ENCODE measurements at regions not wholly inside any gene's neighbourhood (a gene's known extent, or its start where the extent isn't known, plus 50 kb on each side); places are given as distances from the start of the nearest gene placed in this dataset.
"Not testable (repeated sequence)": the region's sequence is repeated elsewhere in the genome, so short reads cannot be mapped to it uniquely, and the experiment has no call there.

DNA sequence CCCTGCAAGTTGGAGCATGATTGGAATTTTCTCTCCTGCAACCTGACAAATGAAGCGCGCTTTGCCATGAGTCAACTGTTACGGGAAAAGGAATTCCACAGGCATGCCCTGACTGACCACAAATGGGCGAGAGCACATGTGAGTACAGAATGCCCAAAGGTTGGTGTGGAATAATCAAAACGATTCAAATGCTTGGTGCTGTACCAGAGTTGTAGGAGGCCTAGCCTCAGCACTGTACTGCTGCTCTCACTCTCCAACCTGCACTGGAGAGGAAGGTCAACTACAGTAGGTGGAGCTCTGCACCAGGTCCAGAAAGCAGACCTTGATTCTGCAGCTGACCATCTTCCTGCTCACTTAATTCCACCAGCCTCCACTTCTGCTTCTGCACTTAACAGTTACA, 406.9 kb upstream of the ACTBL2 start:
- no peak overlapping the region for H3K27ac ChIP-seq
- TF ChIP-seq ZFX (IDR thresholded peaks at IDR 0.05): no peak
- TF ChIP-seq, protein P1, sequence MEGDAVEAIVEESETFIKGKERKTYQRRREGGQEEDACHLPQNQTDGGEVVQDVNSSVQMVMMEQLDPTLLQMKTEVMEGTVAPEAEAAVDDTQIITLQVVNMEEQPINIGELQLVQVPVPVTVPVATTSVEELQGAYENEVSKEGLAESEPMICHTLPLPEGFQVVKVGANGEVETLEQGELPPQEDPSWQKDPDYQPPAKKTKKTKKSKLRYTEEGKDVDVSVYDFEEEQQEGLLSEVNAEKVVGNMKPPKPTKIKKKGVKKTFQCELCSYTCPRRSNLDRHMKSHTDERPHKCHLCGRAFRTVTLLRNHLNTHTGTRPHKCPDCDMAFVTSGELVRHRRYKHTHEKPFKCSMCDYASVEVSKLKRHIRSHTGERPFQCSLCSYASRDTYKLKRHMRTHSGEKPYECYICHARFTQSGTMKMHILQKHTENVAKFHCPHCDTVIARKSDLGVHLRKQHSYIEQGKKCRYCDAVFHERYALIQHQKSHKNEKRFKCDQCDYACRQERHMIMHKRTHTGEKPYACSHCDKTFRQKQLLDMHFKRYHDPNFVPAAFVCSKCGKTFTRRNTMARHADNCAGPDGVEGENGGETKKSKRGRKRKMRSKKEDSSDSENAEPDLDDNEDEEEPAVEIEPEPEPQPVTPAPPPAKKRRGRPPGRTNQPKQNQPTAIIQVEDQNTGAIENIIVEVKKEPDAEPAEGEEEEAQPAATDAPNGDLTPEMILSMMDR (conservative IDR thresholded peaks at IDR 0.05): peak; percentile 60

DNA sequence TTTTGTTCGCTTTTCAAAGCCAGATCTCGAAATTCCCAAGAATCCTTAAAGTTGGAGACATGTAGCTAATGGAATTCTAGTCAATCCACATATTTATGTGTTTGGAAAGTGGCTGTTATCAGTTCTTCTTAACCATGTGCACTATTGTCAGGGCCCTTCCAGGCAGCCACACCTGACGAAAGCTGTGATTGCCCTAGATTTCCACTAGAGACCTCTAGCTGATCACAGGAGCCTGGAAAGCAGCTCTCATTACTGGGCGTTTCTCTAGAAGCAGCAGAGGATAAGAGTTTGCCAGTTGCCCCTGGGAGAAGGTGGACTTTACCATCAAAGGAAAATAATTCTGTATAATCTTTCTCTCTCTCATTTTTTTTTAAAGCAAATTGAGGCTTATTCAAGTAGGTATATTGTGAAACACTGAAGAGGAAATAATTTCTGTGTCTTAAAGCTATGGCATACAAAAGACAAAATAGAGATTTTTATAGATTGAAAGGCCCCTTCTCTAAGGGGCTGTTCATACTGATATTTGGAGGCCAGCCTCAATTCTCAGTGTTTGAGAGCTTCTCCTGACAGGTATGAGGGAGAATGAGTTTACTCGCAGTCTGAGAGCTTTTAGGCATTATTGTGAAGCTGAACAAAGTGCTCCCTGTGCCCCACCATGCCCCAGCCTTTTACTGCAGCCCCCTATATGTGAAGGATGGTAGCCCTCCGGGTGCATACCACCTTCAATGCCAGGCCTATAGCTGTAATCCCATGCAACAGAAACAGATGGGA, 405.4 kb upstream of the ACTBL2 start:
- TF ChIP-seq, protein P1 (conservative IDR thresholded peaks at IDR 0.05): peak; percentile 94
- no peak for TF ChIP-seq ZFX (IDR thresholded peaks at IDR 0.05)

DNA sequence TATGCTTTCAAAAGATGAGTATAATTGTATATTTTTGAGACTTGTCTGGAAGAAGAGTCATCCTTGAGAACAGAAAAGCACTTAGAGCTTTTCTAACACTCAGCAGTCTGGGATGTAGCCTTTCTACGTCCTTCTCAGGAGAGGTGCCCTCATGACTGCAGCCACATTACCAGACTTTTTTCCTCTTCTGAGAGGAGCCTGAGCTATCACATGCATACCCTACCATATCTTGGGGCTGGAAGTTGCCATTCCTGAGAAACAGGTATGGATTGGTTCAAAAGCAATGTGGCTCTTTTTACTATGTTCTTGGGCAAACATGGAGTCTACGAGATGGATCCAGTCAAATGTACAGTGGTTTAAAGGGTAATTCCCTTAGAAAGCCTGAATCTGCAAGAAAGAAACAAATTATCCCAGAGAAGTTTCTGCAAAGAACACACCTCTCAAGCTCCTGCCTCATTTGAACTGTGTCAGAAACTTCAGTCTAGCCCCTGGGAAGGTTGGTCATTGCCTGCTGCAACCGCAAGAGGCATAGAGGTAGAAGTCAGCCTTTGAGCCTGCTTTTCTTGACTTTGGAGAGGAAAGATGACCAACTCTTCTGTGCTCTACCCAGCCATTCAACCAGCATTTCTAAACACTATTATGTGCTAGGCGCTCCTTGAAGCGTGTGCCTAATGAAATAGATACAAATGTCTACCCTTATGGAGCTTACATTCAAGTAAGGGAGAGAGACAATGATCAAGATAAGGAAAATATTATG, 401.9 kb upstream of the ACTBL2 start:
- TF ChIP-seq, protein P1 (conservative IDR thresholded peaks at IDR 0.05): no peak
- no peak for TF ChIP-seq ZFX (IDR thresholded peaks at IDR 0.05)
- no peak overlapping the region for H3K27ac ChIP-seq

More for the DNA sequence above, 405.4 kb upstream of the ACTBL2 start:
- H3K27ac ChIP-seq: no peak overlapping the region

DNA sequence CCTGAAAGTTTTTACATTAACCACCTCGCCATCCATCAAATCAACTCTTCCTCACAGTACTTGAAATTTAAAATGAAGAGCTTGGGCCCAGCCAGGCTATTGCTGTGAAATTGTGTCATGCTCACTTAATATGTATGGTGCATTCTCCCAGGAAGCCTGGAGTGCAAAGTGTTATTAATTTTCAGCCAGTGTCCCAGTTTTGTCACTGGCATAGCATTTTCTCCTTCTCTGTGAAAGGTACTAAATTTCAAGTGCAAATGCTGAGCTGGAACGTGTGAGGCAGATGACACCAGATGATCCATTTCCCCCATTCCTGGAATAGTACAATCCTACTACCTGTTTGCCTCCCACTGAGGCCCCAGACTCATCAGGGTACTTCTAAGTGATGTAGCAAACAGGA, 397.6 kb upstream of the ACTBL2 start:
- H3K27ac ChIP-seq: no peak overlapping the region
- TF ChIP-seq, protein P1 (conservative IDR thresholded peaks at IDR 0.05): no peak
- TF ChIP-seq ZFX (IDR thresholded peaks at IDR 0.05): no peak

DNA sequence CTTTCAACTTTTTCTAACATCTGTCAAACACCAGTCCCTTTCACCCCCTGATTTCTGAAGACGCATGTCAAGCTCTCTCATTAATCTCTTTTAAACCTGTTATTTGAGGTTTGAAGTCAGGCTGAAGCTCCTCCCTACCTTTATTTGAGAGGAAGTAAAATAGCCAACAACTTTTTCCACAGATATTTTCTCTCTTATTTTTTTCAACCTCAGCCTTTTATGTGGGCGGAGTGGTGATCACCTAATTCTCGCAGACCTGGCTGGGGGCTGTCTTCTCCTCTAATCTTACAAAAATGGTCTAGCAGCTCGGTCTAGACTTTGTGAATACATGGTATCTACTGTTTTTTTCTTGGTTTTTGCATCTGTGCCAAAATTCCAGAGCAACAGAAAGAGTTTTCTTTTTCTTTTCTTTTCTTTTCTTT, 395.7 kb upstream of the ACTBL2 start:
- H3K27ac ChIP-seq: no peak overlapping the region
- TF ChIP-seq, protein P1 (conservative IDR thresholded peaks at IDR 0.05): no peak
- no peak for TF ChIP-seq ZFX (IDR thresholded peaks at IDR 0.05)

DNA sequence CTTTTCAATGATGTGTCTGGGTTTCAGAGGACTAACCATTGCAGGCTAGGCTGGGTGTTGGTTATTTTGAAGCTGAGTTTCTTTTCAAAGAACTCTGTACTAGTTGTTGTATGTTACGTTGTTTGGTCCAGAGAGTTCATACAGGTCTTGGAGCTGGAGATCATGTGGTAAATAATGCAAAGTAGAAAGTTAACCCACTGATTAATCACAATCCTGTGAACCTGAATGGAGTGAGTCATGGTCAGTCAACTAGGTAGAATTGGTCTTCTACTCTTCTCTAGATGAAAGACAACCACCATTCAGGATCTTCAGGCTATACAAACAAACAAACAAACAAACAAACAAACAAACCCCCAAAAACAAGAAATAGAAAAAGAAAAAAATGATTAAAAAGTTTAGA, 388.9 kb upstream of the ACTBL2 start:
- TF ChIP-seq ZFX (IDR thresholded peaks at IDR 0.05): no peak
- TF ChIP-seq, protein P1 (conservative IDR thresholded peaks at IDR 0.05): no peak
- no peak overlapping the region for H3K27ac ChIP-seq

DNA sequence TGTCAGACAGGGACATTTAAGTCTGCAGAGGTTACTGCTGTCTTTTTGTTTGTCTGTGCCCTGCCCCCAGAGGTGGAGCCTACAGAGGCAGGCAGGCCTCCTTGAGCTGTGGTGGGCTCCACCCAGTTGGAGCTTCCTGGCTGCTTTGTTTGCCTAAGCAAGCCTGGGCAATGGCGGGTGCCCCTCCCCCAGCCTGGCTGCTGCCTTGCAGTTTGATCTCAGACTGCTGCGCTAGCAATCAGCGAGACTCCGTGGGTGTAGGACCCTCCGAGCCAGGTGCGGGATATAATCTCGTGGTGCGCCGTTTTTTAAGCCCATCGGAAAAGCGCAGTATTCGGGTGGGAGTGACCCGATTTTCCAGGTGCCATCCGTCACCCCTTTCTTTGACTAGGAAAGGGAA, 387.7 kb upstream of the ACTBL2 start:
- H3K27ac ChIP-seq: not testable (repeated sequence)
